Liver (tissue), 8 donors: ENCODE measurements at regions not wholly inside any gene's neighbourhood (a gene's known extent, or its start where the extent isn't known, plus 50 kb on each side); places are given as distances from the start of the nearest gene placed in this dataset.

Experiments used
- DNase-seq: peaks from one replicate; pipeline ENCODE4 v3.0.0-alpha.2; 2017; ENCODE audit warnings: low spot score
- H3K27ac ChIP-seq, 2 donors: one replicate each; pipeline ENCODE4 v1.7.0; 2013; ENCODE audit warnings: inconsistent platforms in 2 of 2, low read length in 2 of 2, control low read depth in 1 of 2, low read depth in 1 of 2, mild to moderate bottlenecking in 1 of 2
- H3K27me3 ChIP-seq, 4 donors: one replicate each; pipeline versions ENCODE4 v1.6.1 to v1.7.0; 2013; ENCODE audit warnings: low read length in 3 of 4, inconsistent platforms in 1 of 4, mild to moderate bottlenecking in 1 of 4, moderate library complexity in 1 of 4; ENCODE audit not compliant: control insufficient read depth in 4 of 4, insufficient read depth in 4 of 4
- H3K36me3 ChIP-seq, 4 donors: one replicate each; pipeline versions ENCODE4 v1.6.1 to v1.7.0; 2013; ENCODE audit warnings: low read length in 3 of 4, mild to moderate bottlenecking in 3 of 4, low read depth in 1 of 4, moderate library complexity in 1 of 4; ENCODE audit not compliant: control insufficient read depth in 4 of 4, insufficient read depth in 3 of 4
- H3K4me1 ChIP-seq, 4 donors: one replicate each; pipeline versions ENCODE4 v1.6.1 to v1.7.0; 2013; ENCODE audit warnings: low read length in 3 of 4, mild to moderate bottlenecking in 3 of 4, moderate library complexity in 1 of 4; ENCODE audit not compliant: control insufficient read depth in 4 of 4, insufficient read depth in 4 of 4
- H3K4me3 ChIP-seq, 3 donors: one replicate each; pipeline versions ENCODE4 v1.6.1 to v1.7.0; 2013; ENCODE audit warnings: low read length in 3 of 3, control low read depth in 1 of 3, low read depth in 1 of 3, mild to moderate bottlenecking in 1 of 3
- H3K9ac ChIP-seq, 2 donors: one replicate each; pipeline ENCODE4 v1.7.0; 2013; ENCODE audit warnings: low read length in 2 of 2, mild to moderate bottlenecking in 2 of 2, moderate library complexity in 2 of 2, control low read depth in 1 of 2, low read depth in 1 of 2
- H3K9me3 ChIP-seq, 4 donors: one replicate each; pipeline versions ENCODE4 v1.6.1 to v1.7.0; 2013; ENCODE audit warnings: low read length in 3 of 4; ENCODE audit not compliant: control insufficient read depth in 4 of 4
- CTCF ChIP-seq: fragments of 150-350 bp; IDR thresholded peaks from 2 replicates; pipeline ENCODE4 v1.5.1; 2017; ENCODE audit warnings: improper control_type of control experiment, low read depth, low read length; ENCODE audit not compliant: missing input control
- EGR1 ChIP-seq, 2 donors: IDR thresholded peaks; 2 replicates each; pipeline ENCODE4 v1.6.1; 2016 to 2018; ENCODE audit warnings: antibody characterized with exemption in 2 of 2, low read depth in 2 of 2
- FOXA1 ChIP-seq: IDR thresholded peaks from 2 replicates; pipeline ENCODE4 v1.6.1; 2016; ENCODE audit warnings: antibody characterized with exemption
- FOXA2 ChIP-seq: IDR thresholded peaks from 2 replicates; pipeline ENCODE4 v1.6.1; 2016; ENCODE audit warnings: antibody characterized with exemption
- GABPA ChIP-seq, 2 donors: IDR thresholded peaks in 1 of 2; conservative IDR thresholded peaks in 1 of 2; 2 replicates each; pipeline ENCODE4 v1.6.1; 2016; ENCODE audit warnings: antibody characterized with exemption in 2 of 2, mild to moderate bottlenecking in 1 of 2, moderate library complexity in 1 of 2
- HNF4A ChIP-seq, 2 donors: conservative IDR thresholded peaks; 2 replicates each; pipeline ENCODE4 v1.6.1; 2016; ENCODE audit warnings: antibody characterized with exemption in 2 of 2, mild to moderate bottlenecking in 2 of 2
- HNF4G ChIP-seq: IDR thresholded peaks from 2 replicates; pipeline ENCODE4 v1.6.1; 2016; ENCODE audit warnings: antibody characterized with exemption
- JUND ChIP-seq, 2 donors: IDR thresholded peaks; 2 replicates each; pipeline ENCODE4 v1.6.1; 2016; ENCODE audit warnings: antibody characterized with exemption in 2 of 2
- MAX ChIP-seq: IDR thresholded peaks from 2 replicates; pipeline ENCODE4 v1.6.1; 2016; ENCODE audit warnings: antibody characterized with exemption
- NR2F2 ChIP-seq: IDR thresholded peaks from 2 replicates; pipeline ENCODE4 v1.6.1; 2016; ENCODE audit warnings: antibody characterized with exemption
- RAD21 ChIP-seq, 2 donors: IDR thresholded peaks; 2 replicates each; pipeline ENCODE4 v1.6.1; 2016; ENCODE audit warnings: antibody characterized with exemption in 2 of 2, mild to moderate bottlenecking in 2 of 2
- REST ChIP-seq: IDR thresholded peaks from 2 replicates; pipeline ENCODE4 v1.6.1; 2016; ENCODE audit warnings: antibody characterized with exemption, mild to moderate bottlenecking
- SP1 ChIP-seq: IDR thresholded peaks from 2 replicates; pipeline ENCODE4 v1.6.1; 2018; ENCODE audit warnings: antibody characterized with exemption, mild to moderate bottlenecking
- TAF1 ChIP-seq: conservative IDR thresholded peaks from 2 replicates; pipeline ENCODE4 v1.6.1; 2016; ENCODE audit warnings: antibody characterized with exemption, mild to moderate bottlenecking
- YY1 ChIP-seq: IDR thresholded peaks from 2 replicates; pipeline ENCODE4 v1.6.1; 2016; ENCODE audit warnings: antibody characterized with exemption, mild to moderate bottlenecking
- WGBS: extraction: QIAGEN DNeasy Blood & Tissue Kit; methylation state at CpG from one replicate; pipeline ENCODE4 v1.1.7; 2013; 5-methylcytosine and 5-hydroxymethylcytosine counted together
- TF ChIP-seq, protein P1 (sequence below): IDR thresholded peaks from 2 replicates; pipeline ENCODE4 v1.6.1; 2016; ENCODE audit warnings: antibody characterized with exemption
- TF ChIP-seq, protein P2 (sequence below): IDR thresholded peaks from 2 replicates; pipeline ENCODE4 v1.6.1; 2016; ENCODE audit warnings: antibody characterized with exemption
- donor health status: healthy.
- donor health status: healthy.
- donor health status: healthy.
- donor health status: healthy.
- donor health status: healthy.

DNA sequence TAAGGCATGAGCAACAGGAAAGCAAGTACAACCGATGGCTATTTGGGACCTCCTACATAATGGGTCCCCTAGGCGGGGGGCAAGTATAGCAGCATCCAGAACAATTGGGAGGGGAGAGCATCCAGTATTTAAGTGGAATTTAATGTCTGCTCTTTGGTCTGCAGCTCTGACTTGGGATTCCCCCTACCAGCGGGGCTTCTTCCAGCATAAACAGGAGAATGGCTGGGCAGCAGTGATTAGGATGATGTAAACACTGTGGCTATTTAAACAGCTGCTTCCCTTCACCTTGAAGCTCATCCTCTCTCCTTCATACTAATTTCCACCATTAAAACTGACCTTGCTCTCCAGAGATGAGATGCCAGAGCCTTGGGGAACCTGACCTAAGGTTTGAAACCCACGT is 73.9 kb upstream of the OXGR1 start:
- 63% methylated on average over 4 of the region's 4 CpGs for WGBS

More for the DNA sequence above, 73.9 kb upstream of the OXGR1 start:
- no peaks in the 10 kb centered on the region for H3K36me3 ChIP-seq
- H3K9ac ChIP-seq: no peak overlapping the region
- peaks cover 0 to 2% (median 0%) of the 10 kb centered on the region in 4 donors for H3K9me3 ChIP-seq
- no peak overlapping the region for H3K27ac ChIP-seq
- H3K27me3 ChIP-seq: peaks cover 0 to 6% (median under 1%) of the 10 kb centered on the region in 4 donors
- no peaks in the 10 kb centered on the region for H3K4me1 ChIP-seq
- TF ChIP-seq FOXA1 (no peak), HNF4G (no peak), JUND (IDR thresholded peaks at IDR 0.05) (no peak), SP1 (no peak), TAF1 (no peak), CTCF (no peak), NR2F2 (no peak), YY1 (no peak), FOXA2 (no peak), RAD21 (IDR thresholded peaks at IDR 0.05) (no peak), GABPA (IDR thresholded peaks at IDR 0.05 in 1 of 2, conservative IDR thresholded peaks at IDR 0.05 in 1 of 2) (no peak), HNF4A (conservative IDR thresholded peaks at IDR 0.05) (no peak), REST (no peak), MAX (no peak), EGR1 (IDR thresholded peaks at IDR 0.05; ENCODE audit: low read depth in 2 of 2) (no peak)
- TF ChIP-seq, protein P1, sequence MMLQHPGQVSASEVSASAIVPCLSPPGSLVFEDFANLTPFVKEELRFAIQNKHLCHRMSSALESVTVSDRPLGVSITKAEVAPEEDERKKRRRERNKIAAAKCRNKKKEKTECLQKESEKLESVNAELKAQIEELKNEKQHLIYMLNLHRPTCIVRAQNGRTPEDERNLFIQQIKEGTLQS: no peak
- TF ChIP-seq, protein P2, sequence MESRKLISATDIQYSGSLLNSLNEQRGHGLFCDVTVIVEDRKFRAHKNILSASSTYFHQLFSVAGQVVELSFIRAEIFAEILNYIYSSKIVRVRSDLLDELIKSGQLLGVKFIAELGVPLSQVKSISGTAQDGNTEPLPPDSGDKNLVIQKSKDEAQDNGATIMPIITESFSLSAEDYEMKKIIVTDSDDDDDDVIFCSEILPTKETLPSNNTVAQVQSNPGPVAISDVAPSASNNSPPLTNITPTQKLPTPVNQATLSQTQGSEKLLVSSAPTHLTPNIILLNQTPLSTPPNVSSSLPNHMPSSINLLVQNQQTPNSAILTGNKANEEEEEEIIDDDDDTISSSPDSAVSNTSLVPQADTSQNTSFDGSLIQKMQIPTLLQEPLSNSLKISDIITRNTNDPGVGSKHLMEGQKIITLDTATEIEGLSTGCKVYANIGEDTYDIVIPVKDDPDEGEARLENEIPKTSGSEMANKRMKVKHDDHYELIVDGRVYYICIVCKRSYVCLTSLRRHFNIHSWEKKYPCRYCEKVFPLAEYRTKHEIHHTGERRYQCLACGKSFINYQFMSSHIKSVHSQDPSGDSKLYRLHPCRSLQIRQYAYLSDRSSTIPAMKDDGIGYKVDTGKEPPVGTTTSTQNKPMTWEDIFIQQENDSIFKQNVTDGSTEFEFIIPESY: no peak
- no peak for DNase-seq
- no peak overlapping the region for H3K4me3 ChIP-seq
